ENCODE measurements at regions not wholly inside any gene's neighbourhood (a gene's known extent, or its start where the extent isn't known, plus 50 kb on each side); places are given as distances from the start of the nearest gene placed in this dataset.

- no peak for TF ChIP-seq CTCF (IDR thresholded peaks at IDR 0.05)
- intact Hi-C loops (cut with DNase I, micrococcal nuclease) = no loop called here
- Histone ChIP-seq H3K4me3 (no peak overlapping the region), H3K9me3 (no peaks in the 10 kb centered on the region), H3K36me3 (ENCODE audit: low read depth) (no peaks in the 10 kb centered on the region), H3K4me1 (ENCODE audit: low read depth) (no peaks in the 10 kb centered on the region)
- DNase-seq (no peak), ATAC-seq (no peak)
Observed at GRCh38 chr2:104476075-104476474, 377.8 kb upstream of the POU3F3 start.

GRCh38 chr2:104476563-104476988, 377.3 kb upstream of the POU3F3 start:
- DNase-seq (no peak), ATAC-seq (peak; percentile 22)
- no peak for TF ChIP-seq CTCF (IDR thresholded peaks at IDR 0.05)
- Histone ChIP-seq H3K4me3 (no peak overlapping the region), H3K9me3 (no peaks in the 10 kb centered on the region), H3K36me3 (ENCODE audit: low read depth) (no peaks in the 10 kb centered on the region), H3K4me1 (ENCODE audit: low read depth) (no peaks in the 10 kb centered on the region)
- intact Hi-C loops (cut with DNase I, micrococcal nuclease) = no loop called here

GRCh38 chr2:104481341-104481740, 372.6 kb upstream of the POU3F3 start:
- no peak for DNase-seq
- no peak overlapping the region for H3K4me3 ChIP-seq
- ATAC-seq = no peak
- no peaks in the 10 kb centered on the region for H3K9me3 ChIP-seq
- H3K4me1 ChIP-seq (ENCODE audit: low read depth) = no peaks in the 10 kb centered on the region
- TF ChIP-seq CTCF (IDR thresholded peaks at IDR 0.05) = no peak
- intact Hi-C loops (cut with DNase I, micrococcal nuclease) = no loop called here
- H3K36me3 ChIP-seq (ENCODE audit: low read depth) = no peaks in the 10 kb centered on the region

- intact Hi-C loops (cut with DNase I, micrococcal nuclease) = no loop called here
- no peak for DNase-seq
- no peaks in the 10 kb centered on the region for H3K9me3 ChIP-seq
- H3K4me3 ChIP-seq = no peak overlapping the region
- H3K4me1 ChIP-seq (ENCODE audit: low read depth) = no peaks in the 10 kb centered on the region
- no peak for ATAC-seq
- no peak for TF ChIP-seq CTCF (IDR thresholded peaks at IDR 0.05)
- H3K36me3 ChIP-seq (ENCODE audit: low read depth) = no peaks in the 10 kb centered on the region
Observed at GRCh38 chr2:104487366-104487765, 366.5 kb upstream of the POU3F3 start.

- DNase-seq = no peak
- TF ChIP-seq CTCF (IDR thresholded peaks at IDR 0.05) = no peak
Observed at GRCh38 chr2:104493698-104494097, 360.2 kb upstream of the POU3F3 start.

GRCh38 chr2:104501342-104501741, 352.6 kb upstream of the POU3F3 start:
- no peak for DNase-seq
- TF ChIP-seq CTCF (IDR thresholded peaks at IDR 0.05) = no peak
- no peaks in the 10 kb centered on the region for H3K36me3 ChIP-seq (ENCODE audit: low read depth)
- H3K4me1 ChIP-seq (ENCODE audit: low read depth) = no peaks in the 10 kb centered on the region
- intact Hi-C loops (cut with DNase I, micrococcal nuclease) = no loop called here
- H3K9me3 ChIP-seq = no peaks in the 10 kb centered on the region
- H3K4me3 ChIP-seq = no peak overlapping the region
- no peak for ATAC-seq

More at GRCh38 chr2:104493698-104494097, 360.2 kb upstream of the POU3F3 start:
- no peak for ATAC-seq
- no peaks in the 10 kb centered on the region for H3K4me1 ChIP-seq (ENCODE audit: low read depth)
- H3K36me3 ChIP-seq (ENCODE audit: low read depth) = no peaks in the 10 kb centered on the region
- intact Hi-C loops (cut with DNase I, micrococcal nuclease) = no loop called here
- no peaks in the 10 kb centered on the region for H3K9me3 ChIP-seq
- H3K4me3 ChIP-seq = no peak overlapping the region

Data from mucosa of descending colon (tissue), 3 donors.